NCI-H345 (cell line): ENCODE measurements at regions not wholly inside any gene's neighbourhood (a gene's known extent, or its start where the extent isn't known, plus 50 kb on each side); places are given as distances from the start of the nearest gene placed in this dataset.

ENCODE experiments used
- DNase-seq: peaks from one replicate; lab custom pipeline; 2025; lab: John Stamatoyannopoulos, UW

- no peak for DNase-seq
Measured at GRCh38 chr1:48054232-48054631, 57.0 kb upstream of the TRABD2B start.

DNA sequence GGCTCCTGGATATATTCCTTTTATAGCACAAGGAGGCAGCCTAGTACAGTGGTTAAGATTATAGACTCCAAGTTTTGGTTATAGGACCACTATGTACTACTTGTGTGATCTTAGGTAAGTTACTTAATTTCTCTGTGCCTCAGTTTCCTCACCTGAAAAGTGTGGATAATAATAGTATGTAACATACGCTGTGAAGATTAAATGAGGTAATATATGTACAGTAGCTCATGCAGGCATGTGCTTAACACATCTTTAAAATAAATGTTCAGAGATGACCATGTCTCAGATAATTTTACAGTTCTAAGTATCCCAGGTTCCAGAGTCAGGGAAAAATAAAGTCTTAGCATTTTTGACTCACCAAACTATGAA is 55.7 kb upstream of the TRABD2B start:
- no peak for DNase-seq

GRCh38 chr1:48051466-48052126 is 54.4 kb upstream of the TRABD2B start:
- DNase-seq, result no peak

- no peak for DNase-seq
Measured at GRCh38 chr1:48049823-48050535, 52.8 kb upstream of the TRABD2B start.

- no peak for DNase-seq
Measured at GRCh38 chr1:48048980-48049379, 51.8 kb upstream of the TRABD2B start.

- DNase-seq, result no peak
Measured at GRCh38 chr1:48048064-48048463, 50.9 kb upstream of the TRABD2B start.

GRCh38 chr1:48047116-48047515 is 49.9 kb upstream of the TRABD2B start:
- no peak for DNase-seq
